ENCODE measurements at regions not wholly inside any gene's neighbourhood (a gene's known extent, or its start where the extent isn't known, plus 50 kb on each side); places are given as distances from the start of the nearest gene placed in this dataset.

DNA sequence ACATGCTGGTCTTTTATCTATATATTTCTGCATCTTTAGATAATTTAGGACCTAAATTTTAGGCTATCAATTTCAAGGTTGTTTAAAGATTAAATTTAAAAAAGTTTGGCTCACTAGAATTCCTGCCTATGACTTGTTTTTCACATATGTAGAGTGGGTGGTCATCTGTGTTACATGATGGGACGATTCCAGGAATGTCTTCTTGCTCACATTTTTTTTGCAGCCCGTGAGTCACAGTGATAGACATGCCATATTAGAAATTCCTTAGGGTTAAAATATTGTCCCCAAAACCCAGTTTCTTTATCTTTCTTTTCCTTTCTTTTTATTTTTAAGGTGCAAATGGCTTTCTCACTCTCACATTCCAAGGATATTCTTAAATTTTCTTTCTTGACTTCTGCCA is 652.0 kb downstream of the PLCL1 start:
- no peak overlapping the region for H3K4me3 ChIP-seq (ENCODE audit: low read depth in 1 of 3, low read length in 3 of 3)
- H3K27me3 ChIP-seq (ENCODE audit: control insufficient read depth in 4 of 4, insufficient read depth in 4 of 4, low read length in 3 of 4): no peaks in the 10 kb centered on the region
- DNase-seq (ENCODE audit: low spot score): no peak
- H3K4me1 ChIP-seq (ENCODE audit: control insufficient read depth in 4 of 4, insufficient read depth in 4 of 4, low read length in 3 of 4): no peaks in the 10 kb centered on the region
- no peaks in the 10 kb centered on the region for H3K9me3 ChIP-seq (ENCODE audit: control insufficient read depth in 4 of 4, low read length in 3 of 4)
- no peak overlapping the region for H3K27ac ChIP-seq (ENCODE audit: low read depth in 1 of 2, low read length in 2 of 2)
- TF ChIP-seq ATF3 (IDR thresholded peaks at IDR 0.05) (no peak), FOXA1 (IDR thresholded peaks at IDR 0.05) (no peak), JUND (IDR thresholded peaks at IDR 0.05) (no peak), RXRA (IDR thresholded peaks at IDR 0.05) (no peak), EGR1 (IDR thresholded peaks at IDR 0.05; ENCODE audit: low read depth in 2 of 2) (no peak), YY1 (IDR thresholded peaks at IDR 0.05) (no peak), TAF1 (conservative IDR thresholded peaks at IDR 0.05) (no peak), CTCF (IDR thresholded peaks at IDR 0.05; ENCODE audit: low read depth, low read length, missing input control) (no peak)
- TF ChIP-seq, protein P1, sequence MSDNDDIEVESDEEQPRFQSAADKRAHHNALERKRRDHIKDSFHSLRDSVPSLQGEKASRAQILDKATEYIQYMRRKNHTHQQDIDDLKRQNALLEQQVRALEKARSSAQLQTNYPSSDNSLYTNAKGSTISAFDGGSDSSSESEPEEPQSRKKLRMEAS (IDR thresholded peaks at IDR 0.05): no peak
- H3K9ac ChIP-seq (ENCODE audit: low read depth in 1 of 2, low read length in 2 of 2): no peak overlapping the region
- no peaks in the 10 kb centered on the region for H3K36me3 ChIP-seq (ENCODE audit: control insufficient read depth in 4 of 4, insufficient read depth in 3 of 4, low read depth in 1 of 4, low read length in 3 of 4)
- WGBS: 67% methylated on average over 2 of the region's 2 CpGs

GRCh38 chr2:198453866-198454265 is 649.5 kb downstream of the PLCL1 start:
- 68% methylated on average over 2 of the region's 2 CpGs for WGBS
- Histone ChIP-seq H3K9ac (ENCODE audit: low read depth in 1 of 2, low read length in 2 of 2) (no peak overlapping the region), H3K27ac (ENCODE audit: low read depth in 1 of 2, low read length in 2 of 2) (no peak overlapping the region), H3K27me3 (ENCODE audit: control insufficient read depth in 4 of 4, insufficient read depth in 4 of 4, low read length in 3 of 4) (no peaks in the 10 kb centered on the region), H3K4me3 (ENCODE audit: low read depth in 1 of 3, low read length in 3 of 3) (no peak overlapping the region), H3K9me3 (ENCODE audit: control insufficient read depth in 4 of 4, low read length in 3 of 4) (no peaks in the 10 kb centered on the region), H3K4me1 (ENCODE audit: control insufficient read depth in 4 of 4, insufficient read depth in 4 of 4, low read length in 3 of 4) (no peaks in the 10 kb centered on the region), H3K36me3 (ENCODE audit: control insufficient read depth in 4 of 4, insufficient read depth in 3 of 4, low read depth in 1 of 4, low read length in 3 of 4) (no peaks in the 10 kb centered on the region)
- TF ChIP-seq SP1 (IDR thresholded peaks at IDR 0.05) (no peak), YY1 (IDR thresholded peaks at IDR 0.05) (no peak), EGR1 (IDR thresholded peaks at IDR 0.05; ENCODE audit: low read depth in 2 of 2) (no peak), CTCF (IDR thresholded peaks at IDR 0.05; ENCODE audit: low read depth, low read length, missing input control) (no peak), HNF4G (IDR thresholded peaks at IDR 0.05) (no peak), RXRA (IDR thresholded peaks at IDR 0.05) (no peak), ZBTB33 (IDR thresholded peaks at IDR 0.05) (no peak), FOXA1 (IDR thresholded peaks at IDR 0.05) (no peak), JUND (IDR thresholded peaks at IDR 0.05) (no peak), RAD21 (IDR thresholded peaks at IDR 0.05) (no peak), NR2F2 (IDR thresholded peaks at IDR 0.05) (no peak), FOXA2 (IDR thresholded peaks at IDR 0.05) (no peak), TAF1 (conservative IDR thresholded peaks at IDR 0.05) (no peak), HNF4A (conservative IDR thresholded peaks at IDR 0.05) (no peak), REST (IDR thresholded peaks at IDR 0.05) (no peak), ATF3 (IDR thresholded peaks at IDR 0.05) (no peak), GABPA (IDR thresholded peaks at IDR 0.05 in 1 of 2, conservative IDR thresholded peaks at IDR 0.05 in 1 of 2) (no peak)
- TF ChIP-seq, protein P1 (IDR thresholded peaks at IDR 0.05): no peak
- DNase-seq (ENCODE audit: low spot score): no peak

Data from liver (tissue), 8 donors.